ENCODE measurements at regions not wholly inside any gene's neighbourhood (a gene's known extent, or its start where the extent isn't known, plus 50 kb on each side); places are given as distances from the start of the nearest gene placed in this dataset.

- DNase-seq (ENCODE audit: low spot score), result no peak
Observed at GRCh38 chr1:213874789-213875188, 113.0 kb upstream of the PROX1 start.

- DNase-seq (ENCODE audit: low spot score), result no peak
Observed at GRCh38 chr1:213876531-213876930, 111.2 kb upstream of the PROX1 start.

- DNase-seq (ENCODE audit: low spot score), result no peak
Observed at GRCh38 chr1:213883618-213884017, 104.2 kb upstream of the PROX1 start.

GRCh38 chr1:213884402-213884801 lies 103.4 kb upstream of the PROX1 start:
- DNase-seq (ENCODE audit: low spot score), result no peak

- DNase-seq (ENCODE audit: low spot score), result no peak
Observed at GRCh38 chr1:213884942-213885341, 102.8 kb upstream of the PROX1 start.

- DNase-seq (ENCODE audit: low spot score), result no peak
Observed at GRCh38 chr1:213887842-213888241, 99.9 kb upstream of the PROX1 start.

- DNase-seq (ENCODE audit: low spot score), result no peak
Observed at GRCh38 chr1:213891989-213892902, 95.5 kb upstream of the PROX1 start.

GRCh38 chr1:213898684-213899083 lies 89.1 kb upstream of the PROX1 start:
- no peak for DNase-seq (ENCODE audit: low spot score)

- DNase-seq (ENCODE audit: low spot score), result no peak
Observed at GRCh38 chr1:213899413-213899812, 88.4 kb upstream of the PROX1 start.

- no peak for DNase-seq (ENCODE audit: low spot score)
Observed at GRCh38 chr1:213905344-213905743, 82.4 kb upstream of the PROX1 start.

- DNase-seq (ENCODE audit: low spot score), result no peak
Observed at GRCh38 chr1:213908521-213908920, 79.3 kb upstream of the PROX1 start.

GRCh38 chr1:213914392-213914791 lies 73.4 kb upstream of the PROX1 start:
- DNase-seq (ENCODE audit: low spot score), result no peak

GRCh38 chr1:213921311-213921710 lies 66.5 kb upstream of the PROX1 start:
- no peak for DNase-seq (ENCODE audit: low spot score)

GRCh38 chr1:213921712-213922111 lies 66.1 kb upstream of the PROX1 start:
- no peak for DNase-seq (ENCODE audit: low spot score)

GRCh38 chr1:213925531-213926182 lies 62.1 kb upstream of the PROX1 start:
- no peak for DNase-seq (ENCODE audit: low spot score)

GRCh38 chr1:213927846-213928245 lies 59.9 kb upstream of the PROX1 start:
- DNase-seq (ENCODE audit: low spot score), result no peak

GRCh38 chr1:213929398-213929797 lies 58.4 kb upstream of the PROX1 start:
- no peak for DNase-seq (ENCODE audit: low spot score)

- DNase-seq (ENCODE audit: low spot score), result no peak
Observed at GRCh38 chr1:213931836-213932235, 55.9 kb upstream of the PROX1 start.

- DNase-seq (ENCODE audit: low spot score), result no peak
Observed at GRCh38 chr1:213933336-213933735, 54.4 kb upstream of the PROX1 start.

- DNase-seq (ENCODE audit: low spot score), result peak; percentile 66
Observed at GRCh38 chr1:213934649-213935048, 53.1 kb upstream of the PROX1 start.

- no peak for DNase-seq (ENCODE audit: low spot score)
Observed at GRCh38 chr1:213936571-213936970, 51.2 kb upstream of the PROX1 start.

Data from H4 (cell line).